Bone marrow (tissue), 2 donors: ENCODE measurements at regions not wholly inside any gene's neighbourhood (a gene's known extent, or its start where the extent isn't known, plus 50 kb on each side); places are given as distances from the start of the nearest gene placed in this dataset.
"Not testable (repeated sequence)": the region's sequence is repeated elsewhere in the genome, so short reads cannot be mapped to it uniquely, and the experiment has no call there.

Source experiments
- DNase-seq, 2 donors: peaks; one replicate each; lab custom pipeline; 2025; lab: John Stamatoyannopoulos, UW

DNA sequence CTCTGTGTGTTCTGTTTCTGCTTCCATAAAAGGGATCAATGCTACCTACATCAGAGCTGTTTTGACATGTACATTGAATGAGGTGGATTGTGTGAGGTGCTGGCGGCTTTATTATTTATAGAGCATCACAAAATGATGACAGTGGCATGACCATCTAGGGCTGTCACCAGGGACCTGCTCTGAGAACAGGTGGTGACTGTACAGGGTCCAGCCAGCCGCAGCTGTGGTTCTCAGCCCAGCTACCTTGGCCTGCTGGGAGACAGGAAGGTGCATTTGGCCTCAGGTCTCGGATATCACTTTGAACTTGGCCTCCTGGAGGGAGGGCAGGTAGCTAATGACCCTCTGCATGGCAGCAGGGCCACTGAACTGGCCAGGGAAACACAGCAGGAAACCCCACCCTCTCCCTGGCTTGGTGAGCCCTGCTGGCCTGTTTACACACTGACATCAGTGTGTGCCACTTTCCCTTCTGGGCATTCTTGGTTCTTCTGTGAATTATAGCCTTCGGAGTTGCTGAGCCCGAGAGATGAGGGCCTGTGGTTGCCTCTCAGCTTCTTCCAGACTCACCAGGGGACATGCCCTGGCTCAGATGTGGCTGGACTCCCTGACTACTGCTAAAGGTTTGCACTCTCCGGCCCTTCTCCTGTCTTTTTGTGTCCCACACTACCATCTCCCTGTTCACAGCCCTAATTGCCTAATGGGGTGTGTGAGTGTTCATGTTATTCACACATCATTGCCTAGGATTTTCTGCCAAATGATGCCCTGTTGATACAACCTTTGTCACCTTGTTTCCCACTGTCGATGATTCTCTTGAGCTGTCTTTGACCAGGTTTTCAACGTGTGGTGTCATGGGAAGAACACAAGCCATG is 109.2 kb upstream of the RAB12 start:
- DNase-seq, result no peak

DNA sequence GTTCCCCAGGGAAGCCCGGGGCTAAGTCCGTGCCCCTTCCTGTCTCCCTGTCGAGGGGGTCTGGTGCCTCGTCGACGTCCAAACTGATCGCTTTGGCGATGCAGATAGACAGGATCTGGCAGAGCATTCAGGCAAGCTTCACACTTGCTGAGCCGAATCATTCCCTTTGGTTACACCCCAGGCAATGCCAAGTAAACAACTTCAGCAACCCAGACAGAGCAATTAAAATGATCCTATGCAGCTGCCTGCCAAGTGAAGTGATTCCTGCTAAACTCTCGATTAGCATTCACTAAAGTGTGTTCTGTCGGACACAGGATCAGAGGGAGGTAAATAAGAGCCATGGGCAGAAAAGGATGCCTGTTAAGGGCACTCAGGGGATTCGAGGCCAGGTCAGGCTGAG is 108.2 kb upstream of the RAB12 start:
- no peak for DNase-seq

- no peak for DNase-seq
Observed at GRCh38 chr18:8503248-8503647, 106.0 kb upstream of the RAB12 start.

GRCh38 chr18:8504424-8504823 is 104.8 kb upstream of the RAB12 start:
- DNase-seq, result no peak

- no peak for DNase-seq
Observed at GRCh38 chr18:8504880-8505435, 104.3 kb upstream of the RAB12 start.

DNA sequence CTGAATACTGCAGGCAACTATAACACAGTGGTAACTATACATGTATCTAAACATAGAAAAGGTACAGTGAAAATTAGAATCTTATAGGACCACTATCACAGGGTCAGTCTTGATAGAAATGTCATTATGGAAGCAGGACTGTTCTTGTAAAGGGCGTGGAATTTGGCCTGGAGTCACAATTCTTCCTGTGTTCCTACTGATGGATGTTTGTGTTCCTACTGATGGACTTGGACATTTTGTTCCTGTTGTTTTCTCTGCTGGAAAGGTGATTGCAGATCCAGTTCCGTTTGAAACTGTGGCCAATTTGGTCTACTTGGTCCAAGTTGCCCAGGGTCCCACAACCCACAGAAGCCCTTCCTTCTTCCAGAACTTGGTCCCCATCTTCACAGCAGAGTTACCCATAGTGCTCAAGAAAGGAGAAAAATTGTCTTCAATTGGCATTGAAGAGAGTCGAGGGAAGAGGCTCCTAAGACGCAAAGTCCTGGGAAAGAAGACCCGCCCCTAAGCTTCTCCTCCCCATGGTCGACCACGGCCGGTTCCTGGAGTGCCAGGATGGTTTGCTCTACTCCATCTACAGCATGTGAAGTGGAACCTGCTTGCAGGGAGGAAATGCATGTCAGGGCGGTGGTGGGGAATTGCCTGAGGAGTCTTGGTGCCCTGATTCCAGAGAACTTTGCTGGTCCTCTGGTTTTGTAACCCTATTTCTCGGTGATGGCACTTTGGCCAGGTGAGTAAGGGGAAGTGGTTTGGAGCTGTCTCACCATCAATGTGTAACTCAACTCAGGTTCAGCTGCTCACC is 102.8 kb upstream of the RAB12 start:
- DNase-seq, result no peak

DNA sequence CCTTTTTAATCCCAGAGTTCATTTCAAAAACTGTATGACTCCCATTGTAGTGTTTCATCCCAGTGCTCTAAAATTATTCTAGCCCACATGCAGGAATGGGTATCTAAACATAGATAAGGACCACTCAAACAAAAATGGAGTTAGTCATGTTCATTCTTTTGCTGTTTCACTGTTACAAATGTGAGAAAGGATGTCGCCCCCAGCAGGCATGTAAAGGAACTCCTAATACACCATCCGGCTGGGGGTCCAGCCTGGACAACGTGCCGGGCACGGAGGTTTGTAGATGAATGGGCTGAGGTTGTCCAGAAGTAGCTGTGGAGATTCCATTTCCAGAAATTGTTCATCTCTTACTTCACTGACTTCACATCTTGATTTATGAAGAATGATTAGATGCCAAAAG is 101.9 kb upstream of the RAB12 start:
- DNase-seq, result no peak

DNA sequence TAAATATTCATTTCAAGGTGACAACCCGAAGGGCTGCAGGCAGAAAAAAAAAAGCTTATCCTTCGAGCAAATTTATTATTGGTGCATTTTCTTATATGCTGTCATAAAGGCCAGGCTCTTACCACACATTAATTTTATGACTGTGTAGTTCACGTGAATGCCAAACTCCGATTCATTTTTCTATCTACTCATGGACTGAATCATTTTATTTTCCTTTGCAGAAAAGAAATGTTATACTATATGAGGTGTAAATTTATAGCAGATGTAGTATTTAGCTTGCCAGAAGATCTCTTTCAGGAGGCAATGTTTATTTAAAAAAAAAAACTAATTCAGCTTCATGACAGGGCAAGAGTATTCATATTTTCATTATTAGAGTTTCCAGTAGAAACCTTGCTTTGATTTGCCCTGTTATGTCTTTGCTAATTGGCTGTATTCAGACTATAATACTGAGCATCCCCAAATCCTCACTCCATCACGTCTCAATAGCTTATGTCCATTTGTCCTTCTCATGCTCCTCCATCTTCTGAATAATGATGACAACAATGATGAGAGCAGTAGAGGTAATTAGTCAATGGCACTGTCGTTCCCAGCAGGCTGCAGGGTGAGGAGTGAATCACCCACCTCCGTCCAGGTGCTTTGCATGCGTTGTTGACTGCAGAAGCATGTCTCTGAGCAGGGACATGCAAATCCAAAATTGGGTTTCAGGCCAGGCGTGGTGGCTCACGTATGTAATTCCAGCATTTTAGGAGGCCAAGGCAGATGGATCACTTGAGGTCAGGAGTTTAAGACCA is 101.1 kb upstream of the RAB12 start:
- DNase-seq, result no peak

DNA sequence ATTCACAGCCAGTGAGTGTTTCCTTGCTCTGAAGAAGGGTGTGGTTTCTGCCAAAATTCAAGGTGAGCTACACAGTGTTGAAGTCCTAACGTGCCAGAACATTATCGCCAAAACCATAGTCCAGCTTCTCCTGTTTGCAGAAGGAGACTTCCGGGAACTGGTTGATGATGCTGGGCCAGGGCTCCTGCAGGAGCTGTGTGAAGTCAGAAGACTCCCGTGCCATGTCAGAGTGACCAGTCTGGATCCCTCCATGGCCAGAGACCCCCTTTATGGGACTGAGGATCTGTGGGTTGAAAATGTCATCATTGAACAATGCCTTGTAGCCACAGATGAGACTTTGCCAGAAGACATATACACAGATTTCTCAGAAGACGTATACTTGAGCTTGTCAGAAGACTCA is 96.0 kb upstream of the RAB12 start:
- no peak for DNase-seq

GRCh38 chr18:8514409-8514808 is 94.8 kb upstream of the RAB12 start:
- no peak for DNase-seq

DNA sequence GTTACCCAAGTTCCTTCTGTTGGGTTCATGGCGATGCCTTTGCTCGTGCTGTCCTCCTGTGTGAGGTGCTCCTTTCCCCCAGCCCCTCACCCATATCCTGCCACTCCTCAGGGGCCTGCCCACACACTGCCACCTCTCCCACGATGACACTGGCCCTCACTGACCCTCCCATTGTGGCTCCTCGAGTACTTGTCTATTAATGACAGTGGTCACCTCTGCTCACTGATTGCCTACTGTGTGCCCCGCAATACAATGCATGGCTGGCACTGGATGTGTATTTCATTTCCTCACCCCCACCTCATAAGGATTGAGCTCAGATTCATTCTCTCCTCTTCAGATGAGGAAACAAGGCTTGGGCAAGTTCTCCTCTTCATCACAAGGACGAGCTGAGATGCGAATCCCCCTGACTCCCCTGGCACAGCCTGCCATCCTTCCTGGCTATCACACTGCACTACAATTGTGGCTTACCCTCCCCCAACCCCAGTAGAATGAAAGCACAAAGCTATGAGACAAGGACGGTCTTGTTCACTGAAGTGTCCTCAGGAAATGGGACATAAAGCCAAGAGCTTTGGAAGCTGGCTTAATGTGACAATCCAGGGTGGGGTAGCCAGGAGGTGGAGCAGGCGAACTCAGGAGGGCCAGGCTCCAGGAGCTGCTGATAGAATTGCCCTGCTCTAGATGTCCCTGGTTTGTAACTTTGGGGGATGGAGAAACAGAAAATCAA is 93.9 kb upstream of the RAB12 start:
- no peak for DNase-seq

- no peak for DNase-seq
Observed at GRCh38 chr18:8516371-8517250, 92.6 kb upstream of the RAB12 start.

DNA sequence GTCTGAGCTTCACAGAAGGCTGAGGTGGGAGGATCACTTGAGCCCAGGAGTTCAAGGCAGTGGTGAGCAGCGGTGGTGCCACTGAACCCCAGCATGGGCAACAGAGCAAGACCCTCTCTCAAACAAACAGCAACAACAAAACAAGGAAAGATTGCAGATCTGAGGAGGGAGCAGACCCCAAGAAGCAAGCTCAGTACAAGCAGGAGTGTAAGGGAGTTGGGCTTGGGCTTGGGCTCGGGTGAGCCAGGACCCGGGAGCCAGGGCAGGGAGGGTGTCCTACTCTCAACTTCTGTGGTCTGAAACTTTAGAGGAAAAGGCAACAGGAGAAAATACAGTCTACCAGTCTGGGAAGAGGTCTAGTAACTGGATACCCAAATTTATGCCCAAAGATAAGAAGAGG is 92.0 kb upstream of the RAB12 start:
- DNase-seq, result no peak

- DNase-seq, result no peak
Observed at GRCh38 chr18:8519102-8519501, 90.1 kb upstream of the RAB12 start.

GRCh38 chr18:8520266-8520665 is 89.0 kb upstream of the RAB12 start:
- no peak for DNase-seq

DNA sequence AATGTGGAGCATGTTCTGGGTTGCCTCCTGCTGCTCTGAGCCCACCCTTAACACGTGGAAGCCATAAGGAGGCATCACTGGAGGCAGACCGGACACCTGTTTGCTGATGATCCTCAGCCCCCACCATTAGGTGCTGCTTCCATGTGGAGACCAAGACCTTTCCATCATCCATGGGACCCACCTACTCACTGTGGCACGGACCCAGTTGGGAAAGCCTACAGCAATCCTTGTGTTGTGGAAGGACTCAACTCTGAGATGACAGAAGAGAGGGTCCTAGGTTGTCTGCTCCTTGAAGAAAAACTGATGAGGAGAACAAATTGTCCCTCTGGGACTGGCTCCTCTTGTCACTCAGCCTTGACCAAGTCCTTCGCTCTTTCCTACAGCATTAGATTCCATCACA is 86.5 kb upstream of the RAB12 start:
- no peak for DNase-seq

DNA sequence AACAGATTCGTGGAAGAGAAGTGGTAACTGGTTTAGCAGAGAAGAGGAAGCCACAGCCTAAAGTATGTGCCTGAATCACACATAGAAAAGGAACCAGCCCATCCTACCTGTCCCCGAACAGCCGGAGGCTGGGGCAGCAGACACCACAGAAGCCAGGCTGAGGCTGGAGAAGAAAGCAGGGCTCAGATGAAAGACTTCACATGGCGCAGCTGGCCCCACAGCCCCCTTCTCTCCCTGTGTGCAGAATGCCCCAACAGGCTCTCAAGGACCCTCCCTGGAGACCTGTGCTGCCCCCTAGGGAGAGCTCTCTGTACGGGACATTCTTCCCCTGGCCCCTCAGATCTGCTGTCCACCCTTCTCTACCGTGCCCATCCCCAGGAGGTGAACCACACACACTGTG is 83.5 kb upstream of the RAB12 start:
- peak in 1 of 2 donors; percentile 3 for DNase-seq

DNA sequence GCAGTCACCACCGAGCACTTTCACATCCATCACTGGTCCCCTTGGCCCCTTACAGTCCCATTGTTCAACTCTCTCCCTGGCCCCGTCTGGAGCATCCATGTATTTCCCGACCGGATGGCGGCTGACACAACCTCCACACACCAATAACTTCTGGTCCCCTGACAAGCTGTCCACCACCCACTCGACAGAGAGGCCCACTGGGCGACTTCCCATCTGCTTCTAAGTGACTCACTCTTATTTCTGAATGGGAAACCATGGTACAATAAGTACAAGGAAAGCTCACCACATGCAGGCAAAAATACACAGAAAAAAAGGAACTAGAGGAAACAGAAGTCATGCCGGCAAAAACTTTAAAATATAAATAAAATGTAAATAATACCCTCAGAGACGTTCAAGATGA is 82.9 kb upstream of the RAB12 start:
- DNase-seq, result peak in 1 of 2 donors; percentile 61

DNA sequence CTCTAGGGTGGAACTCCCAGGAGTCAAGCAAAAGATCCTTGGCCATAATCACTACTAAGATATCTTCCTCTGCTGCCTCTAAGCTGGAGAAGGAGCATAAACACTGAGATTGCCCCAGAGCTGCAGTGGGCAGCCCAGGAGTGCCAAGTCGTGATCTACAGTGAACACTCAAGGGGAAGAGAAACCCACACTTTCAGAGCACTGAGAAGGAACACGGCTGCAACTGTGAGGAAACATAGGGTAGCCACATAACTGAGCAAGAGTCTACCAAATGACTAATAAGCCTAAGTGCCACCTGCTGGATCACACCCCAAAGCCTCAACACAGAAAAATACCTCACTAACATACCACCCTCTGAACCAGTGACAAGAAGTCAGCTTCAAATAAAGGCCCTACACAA is 79.6 kb upstream of the RAB12 start:
- DNase-seq, result no peak

DNA sequence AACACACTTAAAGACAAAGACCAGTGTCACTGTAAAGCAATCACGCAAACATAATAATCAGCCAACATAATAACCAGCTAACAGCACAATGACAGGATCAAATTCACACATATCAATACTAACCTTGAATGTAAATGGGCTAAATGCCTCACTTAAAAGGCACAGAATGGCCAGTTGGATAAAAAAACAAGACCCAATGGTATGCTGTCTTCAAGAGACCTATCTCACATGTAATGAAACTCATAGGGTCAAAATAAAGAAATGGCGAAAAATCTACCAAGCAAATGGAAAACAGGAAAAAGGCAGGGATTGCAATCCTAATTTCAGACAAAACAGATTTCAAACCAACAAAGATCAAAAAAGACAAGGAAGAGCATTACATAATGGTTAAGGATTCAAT is 78.2 kb upstream of the RAB12 start:
- not testable (repeated sequence) for DNase-seq

- no peak for DNase-seq
Observed at GRCh38 chr18:8536231-8536630, 73.0 kb upstream of the RAB12 start.
